ENCODE measurements at regions not wholly inside any gene's neighbourhood (a gene's known extent, or its start where the extent isn't known, plus 50 kb on each side); places are given as distances from the start of the nearest gene placed in this dataset.

DNA sequence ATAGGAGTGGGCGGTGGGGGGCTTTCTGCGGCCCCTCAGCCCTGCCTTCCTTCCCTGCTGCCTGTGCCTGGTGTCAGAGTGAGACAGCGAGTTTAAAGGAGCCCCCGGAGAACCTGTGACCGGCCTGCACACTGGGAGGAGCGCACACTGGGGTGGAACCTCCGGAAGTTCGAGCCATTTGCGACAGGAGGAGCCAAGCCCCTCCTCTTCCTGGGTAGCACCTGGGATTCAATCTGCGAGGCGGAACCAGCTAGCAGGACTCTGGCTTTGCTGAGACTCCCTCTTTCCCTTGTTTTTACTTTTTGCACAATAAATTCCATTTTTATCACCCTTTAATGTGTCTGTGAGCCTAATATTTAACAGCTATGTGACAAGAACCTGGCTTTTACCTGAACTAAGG, 540.6 kb downstream of the NPHP4 start (continued):
- TF ChIP-seq, protein P1, sequence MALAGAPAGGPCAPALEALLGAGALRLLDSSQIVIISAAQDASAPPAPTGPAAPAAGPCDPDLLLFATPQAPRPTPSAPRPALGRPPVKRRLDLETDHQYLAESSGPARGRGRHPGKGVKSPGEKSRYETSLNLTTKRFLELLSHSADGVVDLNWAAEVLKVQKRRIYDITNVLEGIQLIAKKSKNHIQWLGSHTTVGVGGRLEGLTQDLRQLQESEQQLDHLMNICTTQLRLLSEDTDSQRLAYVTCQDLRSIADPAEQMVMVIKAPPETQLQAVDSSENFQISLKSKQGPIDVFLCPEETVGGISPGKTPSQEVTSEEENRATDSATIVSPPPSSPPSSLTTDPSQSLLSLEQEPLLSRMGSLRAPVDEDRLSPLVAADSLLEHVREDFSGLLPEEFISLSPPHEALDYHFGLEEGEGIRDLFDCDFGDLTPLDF (CRISPR knock-in tag; IDR thresholded peaks at IDR 0.05) = no peak
- TF ChIP-seq GTF2I (CRISPR knock-in tag; conservative IDR thresholded peaks at IDR 0.05) (no peak), SP1 (CRISPR knock-in tag; conservative IDR thresholded peaks at IDR 0.05) (no peak), ESRRA (CRISPR knock-in tag; IDR thresholded peaks at IDR 0.05; ENCODE audit: borderline replicate concordance) (no peak), TEAD1 (CRISPR knock-in tag; IDR thresholded peaks at IDR 0.05) (no peak), JUN (CRISPR knock-in tag; IDR thresholded peaks at IDR 0.05) (no peak), ZNF121 (CRISPR knock-in tag; IDR thresholded peaks at IDR 0.05) (no peak), GABPB1 (CRISPR knock-in tag; IDR thresholded peaks at IDR 0.05) (no peak), NR3C1 (CRISPR knock-in tag; conservative IDR thresholded peaks at IDR 0.05; ENCODE audit: low read depth) (no peak)
- TF ChIP-seq, protein P2, sequence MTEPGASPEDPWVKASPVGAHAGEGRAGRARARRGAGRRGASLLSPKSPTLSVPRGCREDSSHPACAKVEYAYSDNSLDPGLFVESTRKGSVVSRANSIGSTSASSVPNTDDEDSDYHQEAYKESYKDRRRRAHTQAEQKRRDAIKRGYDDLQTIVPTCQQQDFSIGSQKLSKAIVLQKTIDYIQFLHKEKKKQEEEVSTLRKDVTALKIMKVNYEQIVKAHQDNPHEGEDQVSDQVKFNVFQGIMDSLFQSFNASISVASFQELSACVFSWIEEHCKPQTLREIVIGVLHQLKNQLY (CRISPR knock-in tag; IDR thresholded peaks at IDR 0.05) = no peak

DNA sequence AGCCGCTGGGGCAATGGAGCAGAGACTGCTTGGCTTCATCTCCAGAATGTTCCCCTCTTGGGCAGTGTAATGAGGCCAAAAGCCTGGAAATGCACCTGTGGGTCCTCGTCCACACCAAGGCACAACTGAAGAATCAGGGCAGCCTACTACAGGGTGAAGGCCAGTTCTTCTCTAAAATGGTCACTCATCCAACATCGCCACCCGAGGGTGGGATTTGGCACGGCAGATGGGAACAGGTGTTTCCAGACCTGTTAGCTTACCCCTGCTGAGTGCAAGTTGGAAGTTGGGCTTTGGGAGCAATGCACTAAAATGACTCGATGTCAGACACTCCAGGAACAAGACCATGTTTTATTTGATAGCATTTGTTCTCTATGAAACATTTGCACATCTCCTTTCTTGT, 543.7 kb downstream of the NPHP4 start:
- ATAC-seq = no peak

More for the DNA sequence above, 543.7 kb downstream of the NPHP4 start:
- ChIA-PET CTCF (interaction anchor here (0.6 to 1.1 kb wide), 3 partner anchors 28 to 1014 kb away, joined by 3 read pairs; no protein-coding TSS in a partner anchor), POLR2A (no interaction called here)
- Mint-ChIP-seq H3K36me3 (peaks cover 65% of the 10 kb centered on the region), H3K4me3 (no peak overlapping the region), H3K4me1 (no peaks in the 10 kb centered on the region), H3K27ac (no peak overlapping the region), H3K27me3 (ENCODE audit: low read depth) (peaks cover 9% of the 10 kb centered on the region; the same call in 1 of the 2 replicates), H3K9me3 (peaks cover 56% of the 10 kb centered on the region)
- DNase-seq (ENCODE audit: low spot score) = peak; percentile 13
- TF ChIP-seq, protein P3, sequence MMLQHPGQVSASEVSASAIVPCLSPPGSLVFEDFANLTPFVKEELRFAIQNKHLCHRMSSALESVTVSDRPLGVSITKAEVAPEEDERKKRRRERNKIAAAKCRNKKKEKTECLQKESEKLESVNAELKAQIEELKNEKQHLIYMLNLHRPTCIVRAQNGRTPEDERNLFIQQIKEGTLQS (CRISPR knock-in tag; conservative IDR thresholded peaks at IDR 0.05) = no peak
- TF ChIP-seq ZNF121 (CRISPR knock-in tag; IDR thresholded peaks at IDR 0.05) (no peak), GABPB1 (CRISPR knock-in tag; IDR thresholded peaks at IDR 0.05) (no peak), NFE2L1 (CRISPR knock-in tag; IDR thresholded peaks at IDR 0.05) (no peak), NFYB (CRISPR knock-in tag; conservative IDR thresholded peaks at IDR 0.05; ENCODE audit: low read depth) (no peak), ZNF232 (CRISPR knock-in tag; IDR thresholded peaks at IDR 0.05) (no peak), SP1 (CRISPR knock-in tag; conservative IDR thresholded peaks at IDR 0.05) (no peak), GRHL2 (CRISPR knock-in tag; IDR thresholded peaks at IDR 0.05; ENCODE audit: insufficient replicate concordance, severe bottlenecking) (no peak), TP53 (CRISPR knock-in tag; IDR thresholded peaks at IDR 0.05) (no peak), RORB (CRISPR knock-in tag; IDR thresholded peaks at IDR 0.05) (no peak), PRRX2 (CRISPR knock-in tag; IDR thresholded peaks at IDR 0.05) (no peak), JAZF1 (CRISPR knock-in tag; IDR thresholded peaks at IDR 0.05) (no peak)
- TF ChIP-seq, protein P4, sequence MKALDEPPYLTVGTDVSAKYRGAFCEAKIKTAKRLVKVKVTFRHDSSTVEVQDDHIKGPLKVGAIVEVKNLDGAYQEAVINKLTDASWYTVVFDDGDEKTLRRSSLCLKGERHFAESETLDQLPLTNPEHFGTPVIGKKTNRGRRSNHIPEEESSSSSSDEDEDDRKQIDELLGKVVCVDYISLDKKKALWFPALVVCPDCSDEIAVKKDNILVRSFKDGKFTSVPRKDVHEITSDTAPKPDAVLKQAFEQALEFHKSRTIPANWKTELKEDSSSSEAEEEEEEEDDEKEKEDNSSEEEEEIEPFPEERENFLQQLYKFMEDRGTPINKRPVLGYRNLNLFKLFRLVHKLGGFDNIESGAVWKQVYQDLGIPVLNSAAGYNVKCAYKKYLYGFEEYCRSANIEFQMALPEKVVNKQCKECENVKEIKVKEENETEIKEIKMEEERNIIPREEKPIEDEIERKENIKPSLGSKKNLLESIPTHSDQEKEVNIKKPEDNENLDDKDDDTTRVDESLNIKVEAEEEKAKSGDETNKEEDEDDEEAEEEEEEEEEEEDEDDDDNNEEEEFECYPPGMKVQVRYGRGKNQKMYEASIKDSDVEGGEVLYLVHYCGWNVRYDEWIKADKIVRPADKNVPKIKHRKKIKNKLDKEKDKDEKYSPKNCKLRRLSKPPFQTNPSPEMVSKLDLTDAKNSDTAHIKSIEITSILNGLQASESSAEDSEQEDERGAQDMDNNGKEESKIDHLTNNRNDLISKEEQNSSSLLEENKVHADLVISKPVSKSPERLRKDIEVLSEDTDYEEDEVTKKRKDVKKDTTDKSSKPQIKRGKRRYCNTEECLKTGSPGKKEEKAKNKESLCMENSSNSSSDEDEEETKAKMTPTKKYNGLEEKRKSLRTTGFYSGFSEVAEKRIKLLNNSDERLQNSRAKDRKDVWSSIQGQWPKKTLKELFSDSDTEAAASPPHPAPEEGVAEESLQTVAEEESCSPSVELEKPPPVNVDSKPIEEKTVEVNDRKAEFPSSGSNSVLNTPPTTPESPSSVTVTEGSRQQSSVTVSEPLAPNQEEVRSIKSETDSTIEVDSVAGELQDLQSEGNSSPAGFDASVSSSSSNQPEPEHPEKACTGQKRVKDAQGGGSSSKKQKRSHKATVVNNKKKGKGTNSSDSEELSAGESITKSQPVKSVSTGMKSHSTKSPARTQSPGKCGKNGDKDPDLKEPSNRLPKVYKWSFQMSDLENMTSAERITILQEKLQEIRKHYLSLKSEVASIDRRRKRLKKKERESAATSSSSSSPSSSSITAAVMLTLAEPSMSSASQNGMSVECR (CRISPR knock-in tag; IDR thresholded peaks at IDR 0.05; ENCODE audit: borderline replicate concordance) = no peak
- TF ChIP-seq, protein P5, sequence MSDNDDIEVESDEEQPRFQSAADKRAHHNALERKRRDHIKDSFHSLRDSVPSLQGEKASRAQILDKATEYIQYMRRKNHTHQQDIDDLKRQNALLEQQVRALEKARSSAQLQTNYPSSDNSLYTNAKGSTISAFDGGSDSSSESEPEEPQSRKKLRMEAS (CRISPR knock-in tag; IDR thresholded peaks at IDR 0.05) = no peak
- TF ChIP-seq, protein P6, sequence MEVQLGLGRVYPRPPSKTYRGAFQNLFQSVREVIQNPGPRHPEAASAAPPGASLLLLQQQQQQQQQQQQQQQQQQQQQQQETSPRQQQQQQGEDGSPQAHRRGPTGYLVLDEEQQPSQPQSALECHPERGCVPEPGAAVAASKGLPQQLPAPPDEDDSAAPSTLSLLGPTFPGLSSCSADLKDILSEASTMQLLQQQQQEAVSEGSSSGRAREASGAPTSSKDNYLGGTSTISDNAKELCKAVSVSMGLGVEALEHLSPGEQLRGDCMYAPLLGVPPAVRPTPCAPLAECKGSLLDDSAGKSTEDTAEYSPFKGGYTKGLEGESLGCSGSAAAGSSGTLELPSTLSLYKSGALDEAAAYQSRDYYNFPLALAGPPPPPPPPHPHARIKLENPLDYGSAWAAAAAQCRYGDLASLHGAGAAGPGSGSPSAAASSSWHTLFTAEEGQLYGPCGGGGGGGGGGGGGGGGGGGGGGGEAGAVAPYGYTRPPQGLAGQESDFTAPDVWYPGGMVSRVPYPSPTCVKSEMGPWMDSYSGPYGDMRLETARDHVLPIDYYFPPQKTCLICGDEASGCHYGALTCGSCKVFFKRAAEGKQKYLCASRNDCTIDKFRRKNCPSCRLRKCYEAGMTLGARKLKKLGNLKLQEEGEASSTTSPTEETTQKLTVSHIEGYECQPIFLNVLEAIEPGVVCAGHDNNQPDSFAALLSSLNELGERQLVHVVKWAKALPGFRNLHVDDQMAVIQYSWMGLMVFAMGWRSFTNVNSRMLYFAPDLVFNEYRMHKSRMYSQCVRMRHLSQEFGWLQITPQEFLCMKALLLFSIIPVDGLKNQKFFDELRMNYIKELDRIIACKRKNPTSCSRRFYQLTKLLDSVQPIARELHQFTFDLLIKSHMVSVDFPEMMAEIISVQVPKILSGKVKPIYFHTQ (CRISPR knock-in tag; IDR thresholded peaks at IDR 0.05) = no peak
- TF ChIP-seq, protein P7, sequence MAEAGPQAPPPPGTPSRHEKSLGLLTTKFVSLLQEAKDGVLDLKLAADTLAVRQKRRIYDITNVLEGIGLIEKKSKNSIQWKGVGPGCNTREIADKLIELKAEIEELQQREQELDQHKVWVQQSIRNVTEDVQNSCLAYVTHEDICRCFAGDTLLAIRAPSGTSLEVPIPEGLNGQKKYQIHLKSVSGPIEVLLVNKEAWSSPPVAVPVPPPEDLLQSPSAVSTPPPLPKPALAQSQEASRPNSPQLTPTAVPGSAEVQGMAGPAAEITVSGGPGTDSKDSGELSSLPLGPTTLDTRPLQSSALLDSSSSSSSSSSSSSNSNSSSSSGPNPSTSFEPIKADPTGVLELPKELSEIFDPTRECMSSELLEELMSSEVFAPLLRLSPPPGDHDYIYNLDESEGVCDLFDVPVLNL (CRISPR knock-in tag; IDR thresholded peaks at IDR 0.05; ENCODE audit: borderline replicate concordance, low read depth) = no peak
- TF ChIP-seq, protein P8, sequence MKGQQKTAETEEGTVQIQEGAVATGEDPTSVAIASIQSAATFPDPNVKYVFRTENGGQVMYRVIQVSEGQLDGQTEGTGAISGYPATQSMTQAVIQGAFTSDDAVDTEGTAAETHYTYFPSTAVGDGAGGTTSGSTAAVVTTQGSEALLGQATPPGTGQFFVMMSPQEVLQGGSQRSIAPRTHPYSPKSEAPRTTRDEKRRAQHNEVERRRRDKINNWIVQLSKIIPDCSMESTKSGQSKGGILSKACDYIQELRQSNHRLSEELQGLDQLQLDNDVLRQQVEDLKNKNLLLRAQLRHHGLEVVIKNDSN (CRISPR knock-in tag; IDR thresholded peaks at IDR 0.05) = no peak
- TF ChIP-seq, protein P9, sequence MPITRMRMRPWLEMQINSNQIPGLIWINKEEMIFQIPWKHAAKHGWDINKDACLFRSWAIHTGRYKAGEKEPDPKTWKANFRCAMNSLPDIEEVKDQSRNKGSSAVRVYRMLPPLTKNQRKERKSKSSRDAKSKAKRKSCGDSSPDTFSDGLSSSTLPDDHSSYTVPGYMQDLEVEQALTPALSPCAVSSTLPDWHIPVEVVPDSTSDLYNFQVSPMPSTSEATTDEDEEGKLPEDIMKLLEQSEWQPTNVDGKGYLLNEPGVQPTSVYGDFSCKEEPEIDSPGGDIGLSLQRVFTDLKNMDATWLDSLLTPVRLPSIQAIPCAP (CRISPR knock-in tag; IDR thresholded peaks at IDR 0.05) = no peak

Data from WTC11 (cell line).